Skeletal muscle cell (primary cell): ENCODE measurements at regions not wholly inside any gene's neighbourhood (a gene's known extent, or its start where the extent isn't known, plus 50 kb on each side); places are given as distances from the start of the nearest gene placed in this dataset.
A peak's percentile ranks its signal among the peaks of the same experiment; 100 is the strongest.
"Not testable (repeated sequence)": the region's sequence is repeated elsewhere in the genome, so short reads cannot be mapped to it uniquely, and the experiment has no call there.

ENCODE experiments used
- DNase-seq: peaks from one replicate; pipeline ENCODE4 v3.0.0-alpha.2; 2010; ENCODE audit warnings: low read depth
- H3K4me3 ChIP-seq: 2 replicates; pipeline ENCODE4 v1.5.1; 2011; ENCODE audit warnings: low read depth, mild to moderate bottlenecking, control low read depth, low read length, moderate library complexity

GRCh38 chr14:101689966-101690365 lies 71.5 kb upstream of the PPP2R5C start:
- DNase-seq, H3K4me3 ChIP-seq: not testable (repeated sequence)

- no peak for DNase-seq
These were observed 65.8 kb upstream of the PPP2R5C start for GRCh38 chr14:101695659-101696058.

GRCh38 chr14:101704140-101704539 lies 57.4 kb upstream of the PPP2R5C start:
- no peak overlapping the region for H3K4me3 ChIP-seq
- DNase-seq, result no peak

More at GRCh38 chr14:101695659-101696058, 65.8 kb upstream of the PPP2R5C start:
- no peak overlapping the region for H3K4me3 ChIP-seq

GRCh38 chr14:101705733-101706508 lies 55.6 kb upstream of the PPP2R5C start:
- no peak for DNase-seq
- H3K4me3 ChIP-seq, result no peak overlapping the region

- H3K4me3 ChIP-seq, result no peak overlapping the region
- no peak for DNase-seq
These were observed 54.9 kb upstream of the PPP2R5C start for GRCh38 chr14:101706509-101707067.

- peak; percentile 38 for DNase-seq
- H3K4me3 ChIP-seq, result no peak overlapping the region
These were observed 54.3 kb upstream of the PPP2R5C start for GRCh38 chr14:101707068-101707842.

- no peak overlapping the region for H3K4me3 ChIP-seq
- no peak for DNase-seq
These were observed 53.5 kb upstream of the PPP2R5C start for GRCh38 chr14:101707863-101708620.

- no peak overlapping the region for H3K4me3 ChIP-seq
- no peak for DNase-seq
These were observed 52.5 kb upstream of the PPP2R5C start for GRCh38 chr14:101708853-101709532.

GRCh38 chr14:101709533-101709881 lies 52.0 kb upstream of the PPP2R5C start:
- H3K4me3 ChIP-seq, result no peak overlapping the region
- DNase-seq, result no peak

- DNase-seq, result no peak
- no peak overlapping the region for H3K4me3 ChIP-seq
These were observed 51.3 kb upstream of the PPP2R5C start for GRCh38 chr14:101709962-101710931.

- no peak overlapping the region for H3K4me3 ChIP-seq
- no peak for DNase-seq
These were observed 50.3 kb upstream of the PPP2R5C start for GRCh38 chr14:101711041-101711856.
